HEK293 (cell line): ENCODE measurements at regions not wholly inside any gene's neighbourhood (a gene's known extent, or its start where the extent isn't known, plus 50 kb on each side); places are given as distances from the start of the nearest gene placed in this dataset.
A peak's percentile ranks its signal among the peaks of the same experiment; 100 is the strongest.

Experiments
- OSR2 ChIP-seq: fragments of 450-650 bp; formaldehyde crosslinking; IDR thresholded peaks from 2 replicates; pipeline ENCODE4 v1.5.1; 2016; ENCODE audit warnings: missing biosample characterization, missing genetic modification characterization
- ZBTB1 ChIP-seq: fragments of 450-650 bp; formaldehyde crosslinking; IDR thresholded peaks from 2 replicates; pipeline ENCODE4 v1.5.1; 2016; ENCODE audit warnings: missing biosample characterization, missing genetic modification characterization
- ZBTB21 ChIP-seq: fragments of 450-650 bp; formaldehyde crosslinking; IDR thresholded peaks from 2 replicates; pipeline ENCODE4 v1.5.1; 2017; ENCODE audit warnings: missing biosample characterization, missing genetic modification characterization
- ZBTB48 ChIP-seq: fragments of 450-650 bp; formaldehyde crosslinking; IDR thresholded peaks from 2 replicates; pipeline ENCODE4 v1.5.1; 2016; ENCODE audit warnings: missing biosample characterization, missing genetic modification characterization
- ZEB2 ChIP-seq: fragments of 450-650 bp; formaldehyde crosslinking; IDR thresholded peaks from 2 replicates; pipeline ENCODE4 v1.5.1; 2016; ENCODE audit warnings: missing biosample characterization, missing genetic modification characterization
- ZNF10 ChIP-seq: fragments of 450-650 bp; formaldehyde crosslinking; IDR thresholded peaks from 2 replicates; pipeline ENCODE4 v1.5.1; 2017; ENCODE audit warnings: missing biosample characterization, missing genetic modification characterization
- ZNF175 ChIP-seq: fragments of 450-650 bp; formaldehyde crosslinking; IDR thresholded peaks from 2 replicates; pipeline ENCODE4 v1.5.1; 2016; ENCODE audit warnings: missing biosample characterization, missing genetic modification characterization
- ZNF184 ChIP-seq: fragments of 450-650 bp; IDR thresholded peaks from 2 replicates; pipeline ENCODE4 v1.5.1; 2018; ENCODE audit warnings: missing biosample characterization, mild to moderate bottlenecking, missing genetic modification characterization
- ZNF23 ChIP-seq: fragments of 450-650 bp; formaldehyde crosslinking; IDR thresholded peaks from 2 replicates; pipeline ENCODE4 v1.5.1; 2016; ENCODE audit warnings: missing biosample characterization, missing genetic modification characterization, borderline replicate concordance
- ZNF335 ChIP-seq: fragments of 450-650 bp; formaldehyde crosslinking; conservative IDR thresholded peaks from 2 replicates; pipeline ENCODE4 v1.5.1; 2016; ENCODE audit warnings: missing biosample characterization, missing genetic modification characterization
- ZNF366 ChIP-seq: fragments of 450-650 bp; formaldehyde crosslinking; conservative IDR thresholded peaks from 2 replicates; pipeline ENCODE4 v1.5.1; 2016; ENCODE audit warnings: missing biosample characterization, missing genetic modification characterization
- ZNF37A ChIP-seq: fragments of 450-650 bp; IDR thresholded peaks from 2 replicates; pipeline ENCODE4 v1.5.1; 2018; ENCODE audit warnings: missing biosample characterization, missing genetic modification characterization
- ZNF555 ChIP-seq: fragments of 450-650 bp; formaldehyde crosslinking; conservative IDR thresholded peaks from 2 replicates; pipeline ENCODE4 v1.5.1; 2017; ENCODE audit warnings: missing biosample characterization, mild to moderate bottlenecking, missing genetic modification characterization, inconsistent platforms
- ZNF558 ChIP-seq: fragments of 450-650 bp; formaldehyde crosslinking; IDR thresholded peaks from 2 replicates; pipeline ENCODE4 v1.5.1; 2016; ENCODE audit warnings: missing biosample characterization, missing genetic modification characterization
- TF ChIP-seq, protein P1 (sequence below): fragments of 450-650 bp; formaldehyde crosslinking; IDR thresholded peaks from 2 replicates; pipeline ENCODE4 v1.5.1; 2016; ENCODE audit warnings: missing biosample characterization, missing genetic modification characterization
- TF ChIP-seq, protein P2 (sequence below): fragments of 450-650 bp; formaldehyde crosslinking; IDR thresholded peaks from 2 replicates; pipeline ENCODE4 v1.5.1; 2016; ENCODE audit warnings: missing biosample characterization, missing genetic modification characterization, low read depth
- TF ChIP-seq, protein P3 (sequence below): sonication (generic); formaldehyde crosslinking; IDR thresholded peaks from 2 replicates; pipeline ENCODE4 v1.8.1; 2022; ENCODE audit warnings: mild to moderate bottlenecking, moderate library complexity, missing genetic modification reagents
- TF ChIP-seq, protein P4 (sequence below): fragments of 450-650 bp; formaldehyde crosslinking; IDR thresholded peaks from 2 replicates; pipeline ENCODE4 v1.5.1; 2016; ENCODE audit warnings: missing biosample characterization, missing genetic modification characterization
- TF ChIP-seq, protein P5 (sequence below): fragments of 450-650 bp; formaldehyde crosslinking; IDR thresholded peaks from 2 replicates; pipeline ENCODE4 v1.5.1; 2016; ENCODE audit warnings: missing biosample characterization, missing genetic modification characterization, borderline replicate concordance
- TF ChIP-seq, protein P6 (sequence below): fragments of 450-650 bp; formaldehyde crosslinking; IDR thresholded peaks from 2 replicates; pipeline ENCODE4 v1.5.1; 2016; ENCODE audit warnings: missing biosample characterization, missing genetic modification characterization
- TF ChIP-seq, protein P7 (sequence below): fragments of 450-650 bp; IDR thresholded peaks from 2 replicates; pipeline ENCODE4 v1.5.1; 2018; ENCODE audit warnings: missing biosample characterization, missing genetic modification characterization
- TF ChIP-seq, protein P8 (sequence below): fragments of 450-650 bp; formaldehyde crosslinking; IDR thresholded peaks from 2 replicates; pipeline ENCODE4 v1.5.1; 2016; ENCODE audit warnings: missing biosample characterization, missing genetic modification characterization

DNA sequence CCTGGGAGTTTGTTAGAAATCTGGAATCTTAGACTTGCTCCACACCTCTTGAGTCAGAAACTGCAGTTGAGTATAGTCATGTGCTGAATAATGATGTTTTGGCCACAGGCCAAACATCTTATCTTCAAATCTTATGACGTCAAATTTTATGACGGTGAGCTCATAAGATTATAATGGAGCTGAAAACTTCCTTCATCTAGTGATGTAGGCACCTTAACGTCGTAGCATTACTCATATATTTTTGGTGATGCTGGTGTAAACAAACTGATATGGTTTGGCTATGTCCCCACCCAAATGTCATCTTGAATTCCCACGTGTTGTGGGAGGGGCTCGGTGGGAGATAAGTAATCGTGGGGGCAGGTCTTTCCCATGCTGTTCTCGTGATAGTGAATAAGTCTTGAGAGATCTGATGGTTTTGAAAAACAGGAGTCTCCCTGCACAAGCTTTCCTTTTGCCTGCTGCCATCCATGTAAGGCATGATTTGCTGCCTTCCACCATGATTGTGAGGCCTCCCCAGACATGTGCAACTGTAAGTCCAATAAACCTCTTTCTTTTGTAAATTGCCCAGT lies 268.0 kb upstream of the PROK2 start (continued):
- TF ChIP-seq, protein P1, sequence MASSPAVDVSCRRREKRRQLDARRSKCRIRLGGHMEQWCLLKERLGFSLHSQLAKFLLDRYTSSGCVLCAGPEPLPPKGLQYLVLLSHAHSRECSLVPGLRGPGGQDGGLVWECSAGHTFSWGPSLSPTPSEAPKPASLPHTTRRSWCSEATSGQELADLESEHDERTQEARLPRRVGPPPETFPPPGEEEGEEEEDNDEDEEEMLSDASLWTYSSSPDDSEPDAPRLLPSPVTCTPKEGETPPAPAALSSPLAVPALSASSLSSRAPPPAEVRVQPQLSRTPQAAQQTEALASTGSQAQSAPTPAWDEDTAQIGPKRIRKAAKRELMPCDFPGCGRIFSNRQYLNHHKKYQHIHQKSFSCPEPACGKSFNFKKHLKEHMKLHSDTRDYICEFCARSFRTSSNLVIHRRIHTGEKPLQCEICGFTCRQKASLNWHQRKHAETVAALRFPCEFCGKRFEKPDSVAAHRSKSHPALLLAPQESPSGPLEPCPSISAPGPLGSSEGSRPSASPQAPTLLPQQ (tag by site-specific recombination): no peak
- TF ChIP-seq ZNF37A (tag by site-specific recombination) (no peak), ZBTB21 (tag by site-specific recombination) (peak; percentile 93), ZNF335 (peak; percentile 38), ZNF558 (tag by site-specific recombination) (no peak), ZNF555 (no peak), ZNF23 (no peak), ZBTB48 (tag by site-specific recombination) (no peak), ZBTB1 (tag by site-specific recombination) (no peak), ZEB2 (tag by site-specific recombination) (0 out of 2 replicates have a peak, but pooled peaks have one; percentile 35), ZNF10 (tag by site-specific recombination) (peak; percentile 69), ZNF175 (tag by site-specific recombination) (no peak), ZNF366 (tag by site-specific recombination) (peak; percentile 59), OSR2 (tag by site-specific recombination) (no peak), ZNF184 (tag by site-specific recombination) (peak; percentile 60; the same call in 1 of the 2 replicates)
- TF ChIP-seq, protein P2, sequence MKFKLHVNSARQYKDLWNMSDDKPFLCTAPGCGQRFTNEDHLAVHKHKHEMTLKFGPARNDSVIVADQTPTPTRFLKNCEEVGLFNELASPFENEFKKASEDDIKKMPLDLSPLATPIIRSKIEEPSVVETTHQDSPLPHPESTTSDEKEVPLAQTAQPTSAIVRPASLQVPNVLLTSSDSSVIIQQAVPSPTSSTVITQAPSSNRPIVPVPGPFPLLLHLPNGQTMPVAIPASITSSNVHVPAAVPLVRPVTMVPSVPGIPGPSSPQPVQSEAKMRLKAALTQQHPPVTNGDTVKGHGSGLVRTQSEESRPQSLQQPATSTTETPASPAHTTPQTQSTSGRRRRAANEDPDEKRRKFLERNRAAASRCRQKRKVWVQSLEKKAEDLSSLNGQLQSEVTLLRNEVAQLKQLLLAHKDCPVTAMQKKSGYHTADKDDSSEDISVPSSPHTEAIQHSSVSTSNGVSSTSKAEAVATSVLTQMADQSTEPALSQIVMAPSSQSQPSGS (tag by site-specific recombination): peak; percentile 92
- TF ChIP-seq, protein P3, sequence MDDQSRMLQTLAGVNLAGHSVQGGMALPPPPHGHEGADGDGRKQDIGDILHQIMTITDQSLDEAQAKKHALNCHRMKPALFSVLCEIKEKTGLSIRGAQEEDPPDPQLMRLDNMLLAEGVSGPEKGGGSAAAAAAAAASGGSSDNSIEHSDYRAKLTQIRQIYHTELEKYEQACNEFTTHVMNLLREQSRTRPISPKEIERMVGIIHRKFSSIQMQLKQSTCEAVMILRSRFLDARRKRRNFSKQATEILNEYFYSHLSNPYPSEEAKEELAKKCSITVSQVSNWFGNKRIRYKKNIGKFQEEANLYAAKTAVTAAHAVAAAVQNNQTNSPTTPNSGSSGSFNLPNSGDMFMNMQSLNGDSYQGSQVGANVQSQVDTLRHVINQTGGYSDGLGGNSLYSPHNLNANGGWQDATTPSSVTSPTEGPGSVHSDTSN (CRISPR knock-in tag): no peak
- TF ChIP-seq, protein P4, sequence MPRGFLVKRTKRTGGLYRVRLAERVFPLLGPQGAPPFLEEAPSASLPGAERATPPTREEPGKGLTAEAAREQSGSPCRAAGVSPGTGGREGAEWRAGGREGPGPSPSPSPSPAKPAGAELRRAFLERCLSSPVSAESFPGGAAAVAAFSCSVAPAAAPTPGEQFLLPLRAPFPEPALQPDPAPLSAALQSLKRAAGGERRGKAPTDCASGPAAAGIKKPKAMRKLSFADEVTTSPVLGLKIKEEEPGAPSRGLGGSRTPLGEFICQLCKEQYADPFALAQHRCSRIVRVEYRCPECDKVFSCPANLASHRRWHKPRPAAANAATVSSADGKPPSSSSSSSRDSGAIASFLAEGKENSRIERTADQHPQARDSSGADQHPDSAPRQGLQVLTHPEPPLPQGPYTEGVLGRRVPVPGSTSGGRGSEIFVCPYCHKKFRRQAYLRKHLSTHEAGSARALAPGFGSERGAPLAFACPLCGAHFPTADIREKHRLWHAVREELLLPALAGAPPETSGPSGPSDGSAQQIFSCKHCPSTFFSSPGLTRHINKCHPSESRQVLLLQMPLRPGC (tag by site-specific recombination): peak; percentile 83
- TF ChIP-seq, protein P5, sequence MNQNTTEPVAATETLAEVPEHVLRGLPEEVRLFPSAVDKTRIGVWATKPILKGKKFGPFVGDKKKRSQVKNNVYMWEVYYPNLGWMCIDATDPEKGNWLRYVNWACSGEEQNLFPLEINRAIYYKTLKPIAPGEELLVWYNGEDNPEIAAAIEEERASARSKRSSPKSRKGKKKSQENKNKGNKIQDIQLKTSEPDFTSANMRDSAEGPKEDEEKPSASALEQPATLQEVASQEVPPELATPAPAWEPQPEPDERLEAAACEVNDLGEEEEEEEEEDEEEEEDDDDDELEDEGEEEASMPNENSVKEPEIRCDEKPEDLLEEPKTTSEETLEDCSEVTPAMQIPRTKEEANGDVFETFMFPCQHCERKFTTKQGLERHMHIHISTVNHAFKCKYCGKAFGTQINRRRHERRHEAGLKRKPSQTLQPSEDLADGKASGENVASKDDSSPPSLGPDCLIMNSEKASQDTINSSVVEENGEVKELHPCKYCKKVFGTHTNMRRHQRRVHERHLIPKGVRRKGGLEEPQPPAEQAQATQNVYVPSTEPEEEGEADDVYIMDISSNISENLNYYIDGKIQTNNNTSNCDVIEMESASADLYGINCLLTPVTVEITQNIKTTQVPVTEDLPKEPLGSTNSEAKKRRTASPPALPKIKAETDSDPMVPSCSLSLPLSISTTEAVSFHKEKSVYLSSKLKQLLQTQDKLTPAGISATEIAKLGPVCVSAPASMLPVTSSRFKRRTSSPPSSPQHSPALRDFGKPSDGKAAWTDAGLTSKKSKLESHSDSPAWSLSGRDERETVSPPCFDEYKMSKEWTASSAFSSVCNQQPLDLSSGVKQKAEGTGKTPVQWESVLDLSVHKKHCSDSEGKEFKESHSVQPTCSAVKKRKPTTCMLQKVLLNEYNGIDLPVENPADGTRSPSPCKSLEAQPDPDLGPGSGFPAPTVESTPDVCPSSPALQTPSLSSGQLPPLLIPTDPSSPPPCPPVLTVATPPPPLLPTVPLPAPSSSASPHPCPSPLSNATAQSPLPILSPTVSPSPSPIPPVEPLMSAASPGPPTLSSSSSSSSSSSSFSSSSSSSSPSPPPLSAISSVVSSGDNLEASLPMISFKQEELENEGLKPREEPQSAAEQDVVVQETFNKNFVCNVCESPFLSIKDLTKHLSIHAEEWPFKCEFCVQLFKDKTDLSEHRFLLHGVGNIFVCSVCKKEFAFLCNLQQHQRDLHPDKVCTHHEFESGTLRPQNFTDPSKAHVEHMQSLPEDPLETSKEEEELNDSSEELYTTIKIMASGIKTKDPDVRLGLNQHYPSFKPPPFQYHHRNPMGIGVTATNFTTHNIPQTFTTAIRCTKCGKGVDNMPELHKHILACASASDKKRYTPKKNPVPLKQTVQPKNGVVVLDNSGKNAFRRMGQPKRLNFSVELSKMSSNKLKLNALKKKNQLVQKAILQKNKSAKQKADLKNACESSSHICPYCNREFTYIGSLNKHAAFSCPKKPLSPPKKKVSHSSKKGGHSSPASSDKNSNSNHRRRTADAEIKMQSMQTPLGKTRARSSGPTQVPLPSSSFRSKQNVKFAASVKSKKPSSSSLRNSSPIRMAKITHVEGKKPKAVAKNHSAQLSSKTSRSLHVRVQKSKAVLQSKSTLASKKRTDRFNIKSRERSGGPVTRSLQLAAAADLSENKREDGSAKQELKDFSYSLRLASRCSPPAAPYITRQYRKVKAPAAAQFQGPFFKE (tag by site-specific recombination): no peak
- TF ChIP-seq, protein P6, sequence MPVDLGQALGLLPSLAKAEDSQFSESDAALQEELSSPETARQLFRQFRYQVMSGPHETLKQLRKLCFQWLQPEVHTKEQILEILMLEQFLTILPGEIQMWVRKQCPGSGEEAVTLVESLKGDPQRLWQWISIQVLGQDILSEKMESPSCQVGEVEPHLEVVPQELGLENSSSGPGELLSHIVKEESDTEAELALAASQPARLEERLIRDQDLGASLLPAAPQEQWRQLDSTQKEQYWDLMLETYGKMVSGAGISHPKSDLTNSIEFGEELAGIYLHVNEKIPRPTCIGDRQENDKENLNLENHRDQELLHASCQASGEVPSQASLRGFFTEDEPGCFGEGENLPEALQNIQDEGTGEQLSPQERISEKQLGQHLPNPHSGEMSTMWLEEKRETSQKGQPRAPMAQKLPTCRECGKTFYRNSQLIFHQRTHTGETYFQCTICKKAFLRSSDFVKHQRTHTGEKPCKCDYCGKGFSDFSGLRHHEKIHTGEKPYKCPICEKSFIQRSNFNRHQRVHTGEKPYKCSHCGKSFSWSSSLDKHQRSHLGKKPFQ: no peak
- TF ChIP-seq, protein P7, sequence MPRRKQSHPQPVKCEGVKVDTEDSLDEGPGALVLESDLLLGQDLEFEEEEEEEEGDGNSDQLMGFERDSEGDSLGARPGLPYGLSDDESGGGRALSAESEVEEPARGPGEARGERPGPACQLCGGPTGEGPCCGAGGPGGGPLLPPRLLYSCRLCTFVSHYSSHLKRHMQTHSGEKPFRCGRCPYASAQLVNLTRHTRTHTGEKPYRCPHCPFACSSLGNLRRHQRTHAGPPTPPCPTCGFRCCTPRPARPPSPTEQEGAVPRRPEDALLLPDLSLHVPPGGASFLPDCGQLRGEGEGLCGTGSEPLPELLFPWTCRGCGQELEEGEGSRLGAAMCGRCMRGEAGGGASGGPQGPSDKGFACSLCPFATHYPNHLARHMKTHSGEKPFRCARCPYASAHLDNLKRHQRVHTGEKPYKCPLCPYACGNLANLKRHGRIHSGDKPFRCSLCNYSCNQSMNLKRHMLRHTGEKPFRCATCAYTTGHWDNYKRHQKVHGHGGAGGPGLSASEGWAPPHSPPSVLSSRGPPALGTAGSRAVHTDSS (tag by site-specific recombination): no peak
- TF ChIP-seq, protein P8, sequence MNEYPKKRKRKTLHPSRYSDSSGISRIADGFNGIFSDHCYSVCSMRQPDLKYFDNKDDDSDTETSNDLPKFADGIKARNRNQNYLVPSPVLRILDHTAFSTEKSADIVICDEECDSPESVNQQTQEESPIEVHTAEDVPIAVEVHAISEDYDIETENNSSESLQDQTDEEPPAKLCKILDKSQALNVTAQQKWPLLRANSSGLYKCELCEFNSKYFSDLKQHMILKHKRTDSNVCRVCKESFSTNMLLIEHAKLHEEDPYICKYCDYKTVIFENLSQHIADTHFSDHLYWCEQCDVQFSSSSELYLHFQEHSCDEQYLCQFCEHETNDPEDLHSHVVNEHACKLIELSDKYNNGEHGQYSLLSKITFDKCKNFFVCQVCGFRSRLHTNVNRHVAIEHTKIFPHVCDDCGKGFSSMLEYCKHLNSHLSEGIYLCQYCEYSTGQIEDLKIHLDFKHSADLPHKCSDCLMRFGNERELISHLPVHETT (tag by site-specific recombination): peak; percentile 68; the same call in 1 of the 2 replicates
